Prostate gland (tissue), 2 donors: ENCODE measurements at regions not wholly inside any gene's neighbourhood (a gene's known extent, or its start where the extent isn't known, plus 50 kb on each side); places are given as distances from the start of the nearest gene placed in this dataset.

Experiments used
- CTCF ChIP-seq, 4 experiments: fragments of 200-600 bp in 2 of 4; fragments of 450-650 bp in 2 of 4; sonication (generic) in 2 of 4; IDR thresholded peaks; 1 replicate in 3 of 4; 2 replicates in 1 of 4; pipeline ENCODE4 v1.5.1; 2016 to 2019; ENCODE audit warnings: antibody characterized with exemption in 4 of 4, mild to moderate bottlenecking in 2 of 4, moderate library complexity in 2 of 4
- POLR2AphosphoS5 ChIP-seq: sonication (generic); formaldehyde crosslinking; IDR thresholded peaks from one replicate; pipeline ENCODE4 v1.6.1; 2017; ENCODE audit warnings: antibody characterized with exemption

GRCh38 chr17:53217311-53217710 lies 605.4 kb upstream of the KIF2B start:
- TF ChIP-seq CTCF (IDR thresholded peaks at IDR 0.05) (no peak), POLR2AphosphoS5 (no peak)
